GM23248 (cell line): ENCODE measurements at regions not wholly inside any gene's neighbourhood (a gene's known extent, or its start where the extent isn't known, plus 50 kb on each side); places are given as distances from the start of the nearest gene placed in this dataset.

Experiments used
- DNase-seq: peaks from one replicate; pipeline ENCODE4 v3.0.0-alpha.2; 2015
- H2AFZ ChIP-seq: fragments of 200-600 bp; sonication (generic); 2 replicates; pipeline ENCODE4 v1.6.1; 2016; ENCODE audit warnings: antibody characterized with exemption
- H3F3A ChIP-seq: fragments of 200-600 bp; sonication (generic); 2 replicates; pipeline ENCODE4 v1.6.1; 2016; ENCODE audit warnings: mild to moderate bottlenecking, antibody characterized with exemption, mixed run types; ENCODE audit not compliant: insufficient read depth
- H3K27ac ChIP-seq: fragments of 200-600 bp; sonication (generic); 2 replicates; pipeline ENCODE4 v1.5.1; 2016; ENCODE audit warnings: mild to moderate bottlenecking
- H3K27me3 ChIP-seq: fragments of 200-600 bp; sonication (generic); replicated peaks from 2 replicates; pipeline ENCODE4 v1.6.1; 2016; ENCODE audit warnings: mild to moderate bottlenecking; ENCODE audit not compliant: insufficient read depth
- H3K36me3 ChIP-seq: fragments of 200-600 bp; sonication (generic); 2 replicates; pipeline ENCODE4 v1.6.1; 2016; ENCODE audit warnings: low read depth, mild to moderate bottlenecking
- H3K4me1 ChIP-seq: fragments of 200-600 bp; sonication (generic); 2 replicates; pipeline ENCODE4 v1.6.1; 2016; ENCODE audit warnings: mild to moderate bottlenecking; ENCODE audit not compliant: insufficient read depth
- H3K4me2 ChIP-seq: fragments of 200-600 bp; sonication (generic); one replicate; pipeline ENCODE4 v1.6.1; 2016; ENCODE audit warnings: mild to moderate bottlenecking; ENCODE audit not compliant: unreplicated experiment
- H3K4me3 ChIP-seq: fragments of 200-600 bp; sonication (generic); 2 replicates; pipeline ENCODE4 v1.5.1; 2016; ENCODE audit warnings: mild to moderate bottlenecking
- H3K79me2 ChIP-seq: fragments of 200-600 bp; sonication (generic); 2 replicates; pipeline ENCODE4 v1.6.1; 2016; ENCODE audit warnings: mild to moderate bottlenecking; ENCODE audit not compliant: insufficient read depth
- H3K9ac ChIP-seq: fragments of 200-600 bp; sonication (generic); 2 replicates; pipeline ENCODE4 v1.6.1; 2016; ENCODE audit warnings: mild to moderate bottlenecking
- H3K9me2 ChIP-seq: fragments of 200-600 bp; sonication (generic); 2 replicates; pipeline ENCODE4 v1.6.1; 2016; ENCODE audit warnings: mixed run types, mild to moderate bottlenecking, moderate library complexity; ENCODE audit not compliant: insufficient read depth
- H3K9me3 ChIP-seq: fragments of 200-600 bp; sonication (generic); one replicate; pipeline ENCODE4 v1.6.1; 2017; ENCODE audit warnings: low read depth
- H4K20me1 ChIP-seq: fragments of 200-600 bp; sonication (generic); 2 replicates; pipeline ENCODE4 v1.6.0; 2016; ENCODE audit not compliant: insufficient read depth
- EZH2 ChIP-seq: fragments of 200-600 bp; sonication (generic); IDR thresholded peaks from 2 replicates; pipeline ENCODE4 v1.6.1; 2018; ENCODE audit warnings: antibody characterized with exemption, mild to moderate bottlenecking; ENCODE audit not compliant: insufficient read depth, poor library complexity, severe bottlenecking
- EZH2phosphoT487 ChIP-seq: fragments of 200-600 bp; sonication (generic); IDR thresholded peaks from 2 replicates; pipeline ENCODE4 v1.6.1; 2018; ENCODE audit warnings: antibody characterized with exemption, moderate library complexity, mild to moderate bottlenecking, low read depth; ENCODE audit not compliant: insufficient read depth
- WGBS, 2 experiments: methylation state at CpG; one replicate each; pipeline ENCODE4 v1.1.6; 2015 to 2017; ENCODE audit warnings: low lambda C conversion rate in 2 of 2, low coverage in 1 of 2; ENCODE audit errors: missing lambda C conversion rate in 2 of 2; 5-methylcytosine and 5-hydroxymethylcytosine counted together
- in situ Hi-C: fragments of 300-500 bp; cut with MboI; formaldehyde crosslinking; loops from 2 replicates; pipeline ENCODE4 v1.15.0; 2020

DNA sequence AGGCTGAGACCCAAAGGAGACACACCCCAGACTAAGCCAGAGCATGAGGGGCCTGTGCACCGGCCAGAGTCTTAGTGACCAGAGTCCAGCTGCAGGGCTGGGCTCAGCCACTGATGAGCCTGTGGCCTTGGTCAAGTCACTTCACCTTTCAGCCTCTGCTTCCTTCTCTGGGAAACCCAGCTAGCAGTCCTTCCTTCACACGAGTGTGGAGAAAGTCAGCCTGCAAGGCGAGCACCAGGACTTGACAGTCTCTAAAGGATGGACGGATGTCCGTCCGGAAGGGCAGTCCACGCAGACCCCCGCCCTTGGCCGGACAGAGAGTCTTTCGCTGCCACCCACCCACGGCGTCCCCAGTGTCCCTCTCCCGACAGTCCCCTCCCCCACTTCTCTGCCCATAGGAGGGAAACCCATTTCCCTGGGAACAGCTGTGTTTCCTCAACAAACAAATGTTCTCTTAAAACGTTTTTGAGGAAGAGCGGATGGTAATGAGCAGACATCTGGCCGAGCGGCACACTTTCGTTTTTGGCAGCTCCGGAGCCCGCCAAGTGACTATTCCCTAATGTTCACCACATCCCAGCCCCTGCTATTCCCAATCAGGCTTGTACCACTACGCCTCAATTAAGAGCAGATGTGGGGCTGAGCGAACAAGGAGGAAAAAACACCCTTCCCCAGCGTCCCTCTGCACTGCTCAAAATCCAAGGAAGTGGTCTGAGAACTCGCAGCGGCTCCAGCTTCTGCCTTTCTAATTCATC is 129.1 kb upstream of the SMAD3 start:
- H3K4me3 ChIP-seq = peak overlapping the region; percentile 68
- H2AFZ ChIP-seq = peak overlapping the region; percentile 74
- no peaks in the 10 kb centered on the region for H3K9me2 ChIP-seq
- peak overlapping the region; percentile 85 for H3K4me2 ChIP-seq
- H3K9me3 ChIP-seq = no peaks in the 10 kb centered on the region
- H3K79me2 ChIP-seq = no peaks in the 10 kb centered on the region
- no peak overlapping the region for H3K27ac ChIP-seq
- WGBS, 2 experiments = 1 to 2% methylated on average over 24 of the region's 25 CpGs
- H3F3A ChIP-seq = peaks cover 23% of the 10 kb centered on the region
- H3K9ac ChIP-seq = peak overlapping the region; percentile 61
- no peaks in the 10 kb centered on the region for H3K36me3 ChIP-seq
- H3K4me1 ChIP-seq = peaks cover 35% of the 10 kb centered on the region
- in situ Hi-C loops = loop anchor here (25.0 kb wide), 1 partner anchor 501 kb away; no protein-coding TSS in a partner anchor
- DNase-seq = peak; percentile 69
- no peaks in the 10 kb centered on the region for H3K27me3 ChIP-seq
- TF ChIP-seq EZH2phosphoT487 (no peak), EZH2 (no peak)
- no peaks in the 10 kb centered on the region for H4K20me1 ChIP-seq

- H3K9me3 ChIP-seq = no peaks in the 10 kb centered on the region
- TF ChIP-seq EZH2 = no peak
- TF ChIP-seq EZH2phosphoT487 = no peak
- WGBS, 2 experiments = 18 to 20% methylated on average over 8 of the region's 8 CpGs
- no peaks in the 10 kb centered on the region for H3K27me3 ChIP-seq
- in situ Hi-C loops = loop anchor here (25.0 kb wide), 1 partner anchor 500 kb away; no protein-coding TSS in a partner anchor
- H3F3A ChIP-seq = peaks cover 18% of the 10 kb centered on the region; the same call in 1 of the 2 replicates
- H3K4me1 ChIP-seq = peaks cover 29% of the 10 kb centered on the region
- H3K4me2 ChIP-seq = peak overlapping the region; percentile 85
- H3K36me3 ChIP-seq = no peaks in the 10 kb centered on the region
- peak overlapping the region; percentile 74 for H2AFZ ChIP-seq
- H3K79me2 ChIP-seq = no peaks in the 10 kb centered on the region
- no peak overlapping the region for H3K27ac ChIP-seq
- H3K9me2 ChIP-seq = no peaks in the 10 kb centered on the region
- no peaks in the 10 kb centered on the region for H4K20me1 ChIP-seq
- DNase-seq = peak; percentile 20
- peak overlapping the region; percentile 68 for H3K4me3 ChIP-seq
- peak overlapping the region; percentile 61 for H3K9ac ChIP-seq
These were observed 128.4 kb upstream of the SMAD3 start for GRCh38 chr15:66936861-66937582.

GRCh38 chr15:66937588-66937987 is 127.8 kb upstream of the SMAD3 start:
- no peaks in the 10 kb centered on the region for H3K9me3 ChIP-seq
- no peak overlapping the region for H2AFZ ChIP-seq
- H4K20me1 ChIP-seq = no peaks in the 10 kb centered on the region
- no peak for DNase-seq
- H3K9ac ChIP-seq = no peak overlapping the region
- no peaks in the 10 kb centered on the region for H3K27me3 ChIP-seq
- no peaks in the 10 kb centered on the region for H3K79me2 ChIP-seq
- H3F3A ChIP-seq = peaks cover 18% of the 10 kb centered on the region; the same call in 1 of the 2 replicates
- WGBS, 2 experiments = 94 to 96% methylated on average over 3 of the region's 3 CpGs
- in situ Hi-C loops = loop anchor here (25.0 kb wide), 1 partner anchor 500 kb away; no protein-coding TSS in a partner anchor
- no peak overlapping the region for H3K4me2 ChIP-seq
- H3K4me3 ChIP-seq = no peak overlapping the region
- TF ChIP-seq EZH2phosphoT487 = no peak
- H3K4me1 ChIP-seq = peaks cover 25% of the 10 kb centered on the region
- no peak overlapping the region for H3K27ac ChIP-seq
- H3K9me2 ChIP-seq = no peaks in the 10 kb centered on the region
- H3K36me3 ChIP-seq = no peaks in the 10 kb centered on the region

- Histone ChIP-seq H3K27me3 (no peaks in the 10 kb centered on the region), H3K4me3 (no peak overlapping the region), H3K9me2 (no peaks in the 10 kb centered on the region), H3K27ac (no peak overlapping the region), H4K20me1 (no peaks in the 10 kb centered on the region), H3K36me3 (no peaks in the 10 kb centered on the region), H3K9ac (no peak overlapping the region), H3K9me3 (no peaks in the 10 kb centered on the region), H3K4me1 (peaks cover 25% of the 10 kb centered on the region), H2AFZ (no peak overlapping the region), H3K79me2 (no peaks in the 10 kb centered on the region), H3F3A (peaks cover 18% of the 10 kb centered on the region; the same call in 1 of the 2 replicates), H3K4me2 (no peak overlapping the region)
- WGBS, 2 experiments = 83 to 86% methylated on average over 3 of the region's 3 CpGs
- TF ChIP-seq EZH2phosphoT487 (no peak), EZH2 (no peak)
- no peak for DNase-seq
- in situ Hi-C loops = loop anchor here (25.0 kb wide), 1 partner anchor 499 kb away; no protein-coding TSS in a partner anchor
These were observed 127.1 kb upstream of the SMAD3 start for GRCh38 chr15:66938114-66938830.
